Breast epithelium (tissue), 4 donors: ENCODE measurements at regions not wholly inside any gene's neighbourhood (a gene's known extent, or its start where the extent isn't known, plus 50 kb on each side); places are given as distances from the start of the nearest gene placed in this dataset.

Experiments used
- DNase-seq, 2 donors: peaks; one replicate each; pipeline ENCODE4 v3.0.0-alpha.2; 2019; ENCODE audit warnings: low spot score in 2 of 2
- H3K27ac ChIP-seq, 2 donors: fragments of 200-600 bp; sonication (generic) in 1 of 2; one replicate each; pipeline ENCODE4 v1.5.1; 2016 to 2019; ENCODE audit warnings: mild to moderate bottlenecking in 1 of 2
- H3K27me3 ChIP-seq, 2 donors: fragments of 200-600 bp; sonication (generic) in 1 of 2; one replicate each; pipeline versions ENCODE4 v1.5.1 to v1.6.0; 2017 to 2019; ENCODE audit warnings: control low read depth in 1 of 2, mild to moderate bottlenecking in 1 of 2
- H3K36me3 ChIP-seq: fragments of 200-600 bp; one replicate; pipeline ENCODE4 v1.5.1; 2019
- H3K4me1 ChIP-seq, 2 donors: fragments of 200-600 bp; sonication (generic); one replicate each; pipeline ENCODE4 v1.5.1; 2016 to 2019; ENCODE audit warnings: control low read depth in 1 of 2
- H3K4me3 ChIP-seq, 3 donors: fragments of 200-600 bp; sonication (generic); 1 replicate in 2 of 3; 2 replicates in 1 of 3; pipeline ENCODE4 v1.5.1; 2016 to 2019; ENCODE audit warnings: mild to moderate bottlenecking in 3 of 3, moderate library complexity in 2 of 3
- H3K9me3 ChIP-seq, 2 donors: fragments of 200-600 bp; sonication (generic) in 1 of 2; one replicate each; pipeline ENCODE4 v1.5.1; 2016 to 2019; ENCODE audit warnings: control low read depth in 1 of 2
- CTCF ChIP-seq, 3 donors: fragments of 450-650 bp; IDR thresholded peaks; one replicate each; pipeline ENCODE4 v1.5.1; 2016 to 2017; ENCODE audit warnings: antibody characterized with exemption in 3 of 3, mild to moderate bottlenecking in 3 of 3, moderate library complexity in 3 of 3
- POLR2A ChIP-seq: fragments of 450-650 bp; IDR thresholded peaks from one replicate; pipeline ENCODE4 v1.6.1; 2016; ENCODE audit warnings: antibody characterized with exemption, mild to moderate bottlenecking, moderate library complexity
- POLR2AphosphoS5 ChIP-seq, 3 donors: sonication (generic); formaldehyde crosslinking; IDR thresholded peaks; one replicate each; pipeline ENCODE4 v1.6.1; 2017; ENCODE audit warnings: antibody characterized with exemption in 3 of 3
- intact Hi-C: fragments of 100-400 bp; cut with DNase I; formaldehyde crosslinking; loops from one replicate; pipeline ENCODE4 v1.15.1; 2023; ENCODE audit warnings: low total_unique reads

- Histone ChIP-seq H3K4me1 (no peaks in the 10 kb centered on the region), H3K27me3 (no peaks in the 10 kb centered on the region), H3K4me3 (no peak overlapping the region), H3K36me3 (no peaks in the 10 kb centered on the region), H3K9me3 (no peaks in the 10 kb centered on the region), H3K27ac (no peak overlapping the region)
- TF ChIP-seq CTCF (IDR thresholded peaks at IDR 0.05) = no peak
- no peak for TF ChIP-seq POLR2A
- no peak for TF ChIP-seq POLR2AphosphoS5 (IDR thresholded peaks at IDR 0.05)
- peak in 1 of 2 donors; percentile 46 for DNase-seq
- intact Hi-C loops = no loop called here
These were observed 362.6 kb downstream of the TMEM121 start for GRCh38 chr14:105888784-105889665.

- Histone ChIP-seq H3K36me3 (no peaks in the 10 kb centered on the region), H3K4me3 (no peak overlapping the region), H3K4me1 (no peaks in the 10 kb centered on the region), H3K27ac (no peak overlapping the region), H3K27me3 (no peaks in the 10 kb centered on the region), H3K9me3 (no peaks in the 10 kb centered on the region)
- DNase-seq = peak in 1 of 2 donors; percentile 19
- TF ChIP-seq POLR2A (no peak), CTCF (IDR thresholded peaks at IDR 0.05) (no peak), POLR2AphosphoS5 (IDR thresholded peaks at IDR 0.05) (no peak)
- intact Hi-C loops = no loop called here
These were observed 363.5 kb downstream of the TMEM121 start for GRCh38 chr14:105889666-105890473.

GRCh38 chr14:105890474-105891220 lies 364.3 kb downstream of the TMEM121 start:
- Histone ChIP-seq H3K27ac (no peak overlapping the region), H3K36me3 (no peaks in the 10 kb centered on the region), H3K9me3 (no peaks in the 10 kb centered on the region), H3K27me3 (no peaks in the 10 kb centered on the region), H3K4me3 (no peak overlapping the region), H3K4me1 (no peaks in the 10 kb centered on the region)
- intact Hi-C loops = no loop called here
- no peak for TF ChIP-seq POLR2AphosphoS5 (IDR thresholded peaks at IDR 0.05)
- no peak for TF ChIP-seq CTCF (IDR thresholded peaks at IDR 0.05)
- no peak for TF ChIP-seq POLR2A
- DNase-seq = peak in 1 of 2 donors; percentile 50

- H3K36me3 ChIP-seq = no peaks in the 10 kb centered on the region
- no peaks in the 10 kb centered on the region for H3K27me3 ChIP-seq
- TF ChIP-seq POLR2AphosphoS5 (IDR thresholded peaks at IDR 0.05) = no peak
- no peak for TF ChIP-seq CTCF (IDR thresholded peaks at IDR 0.05)
- TF ChIP-seq POLR2A = no peak
- H3K4me1 ChIP-seq = no peaks in the 10 kb centered on the region
- no peak overlapping the region for H3K27ac ChIP-seq
- no peak overlapping the region for H3K4me3 ChIP-seq
- H3K9me3 ChIP-seq = no peaks in the 10 kb centered on the region
- DNase-seq = peak in 1 of 2 donors; percentile 40
- intact Hi-C loops = no loop called here
These were observed 364.8 kb downstream of the TMEM121 start for GRCh38 chr14:105891221-105891602.
